ENCODE measurements at regions not wholly inside any gene's neighbourhood (a gene's known extent, or its start where the extent isn't known, plus 50 kb on each side); places are given as distances from the start of the nearest gene placed in this dataset.

GRCh38 chr3:164890061-164890460 is 188.2 kb downstream of the SI start:
- Histone ChIP-seq H3K27ac (no peak overlapping the region), H3K9me3 (no peaks in the 10 kb centered on the region), H3K4me1 (ENCODE audit: control insufficient read depth in 1 of 2, low read depth in 2 of 2) (no peaks in the 10 kb centered on the region), H3K4me3 (no peak overlapping the region), H3K36me3 (no peaks in the 10 kb centered on the region), H3K27me3 (replicated peaks; ENCODE audit: insufficient read depth) (no peaks in the 10 kb centered on the region)
- ATAC-seq (ENCODE audit: insufficient number of reproducible peaks, low FRiP score, low read depth) (no peak), DNase-seq (ENCODE audit: low spot score) (no peak)
- no peak for TF ChIP-seq CTCF (IDR thresholded peaks at IDR 0.05)

GRCh38 chr3:164883171-164883570 is 195.1 kb downstream of the SI start:
- no peak for DNase-seq (ENCODE audit: low spot score)
- Histone ChIP-seq H3K27me3 (replicated peaks; ENCODE audit: insufficient read depth) (no peaks in the 10 kb centered on the region), H3K9me3 (no peaks in the 10 kb centered on the region), H3K27ac (no peak overlapping the region), H3K36me3 (no peaks in the 10 kb centered on the region), H3K4me1 (ENCODE audit: control insufficient read depth in 1 of 2, low read depth in 2 of 2) (no peaks in the 10 kb centered on the region), H3K4me3 (no peak overlapping the region)
- TF ChIP-seq CTCF (IDR thresholded peaks at IDR 0.05) = no peak
- no peak for ATAC-seq (ENCODE audit: insufficient number of reproducible peaks, low FRiP score, low read depth)

- no peaks in the 10 kb centered on the region for H3K27me3 ChIP-seq (replicated peaks; ENCODE audit: insufficient read depth)
- no peaks in the 10 kb centered on the region for H3K36me3 ChIP-seq
- H3K4me1 ChIP-seq (ENCODE audit: control insufficient read depth in 1 of 2, low read depth in 2 of 2) = no peaks in the 10 kb centered on the region
- no peak for TF ChIP-seq CTCF (IDR thresholded peaks at IDR 0.05)
- DNase-seq (ENCODE audit: low spot score) (no peak), ATAC-seq (ENCODE audit: insufficient number of reproducible peaks, low FRiP score, low read depth) (no peak)
- H3K27ac ChIP-seq = no peak overlapping the region
- no peaks in the 10 kb centered on the region for H3K9me3 ChIP-seq
- no peak overlapping the region for H3K4me3 ChIP-seq
Measured at GRCh38 chr3:164879201-164879600, 199.1 kb downstream of the SI start.

GRCh38 chr3:164864454-164864853 is 213.8 kb downstream of the SI start:
- no peaks in the 10 kb centered on the region for H3K36me3 ChIP-seq
- H3K27me3 ChIP-seq (replicated peaks; ENCODE audit: insufficient read depth) = no peaks in the 10 kb centered on the region
- no peak overlapping the region for H3K4me3 ChIP-seq
- no peaks in the 10 kb centered on the region for H3K9me3 ChIP-seq
- DNase-seq (ENCODE audit: low spot score) = no peak
- no peak for TF ChIP-seq CTCF (IDR thresholded peaks at IDR 0.05)
- no peak overlapping the region for H3K27ac ChIP-seq
- H3K4me1 ChIP-seq (ENCODE audit: control insufficient read depth in 1 of 2, low read depth in 2 of 2) = no peaks in the 10 kb centered on the region
- no peak for ATAC-seq (ENCODE audit: insufficient number of reproducible peaks, low FRiP score, low read depth)

DNA sequence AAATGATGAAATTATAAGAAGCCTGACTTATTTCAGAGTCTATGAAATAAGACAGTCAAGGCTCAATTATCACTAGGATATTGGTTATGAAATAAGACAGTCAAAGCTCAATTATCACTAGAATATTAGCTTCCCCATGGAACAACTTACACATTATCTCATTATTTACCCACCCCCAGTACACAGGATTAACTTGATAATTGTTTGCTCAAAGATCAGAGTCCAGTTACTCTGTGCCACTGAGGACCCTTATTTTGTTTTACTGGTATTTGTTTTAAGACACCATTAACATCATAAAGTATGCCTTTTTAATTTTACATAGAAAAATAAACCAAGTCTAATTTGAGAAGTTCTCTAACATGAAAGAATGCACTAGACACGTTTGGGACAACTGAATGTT is 225.4 kb downstream of the SI start:
- no peak for TF ChIP-seq CTCF (IDR thresholded peaks at IDR 0.05)
- H3K9me3 ChIP-seq = no peaks in the 10 kb centered on the region
- H3K27me3 ChIP-seq (replicated peaks; ENCODE audit: insufficient read depth) = no peaks in the 10 kb centered on the region
- H3K4me1 ChIP-seq (ENCODE audit: control insufficient read depth in 1 of 2, low read depth in 2 of 2) = no peaks in the 10 kb centered on the region
- H3K27ac ChIP-seq = no peak overlapping the region
- no peak overlapping the region for H3K4me3 ChIP-seq
- ATAC-seq (ENCODE audit: insufficient number of reproducible peaks, low FRiP score, low read depth) (no peak), DNase-seq (ENCODE audit: low spot score) (no peak)
- H3K36me3 ChIP-seq = no peaks in the 10 kb centered on the region

All from thoracic aorta (tissue), 2 donors.